ENCODE measurements at regions not wholly inside any gene's neighbourhood (a gene's known extent, or its start where the extent isn't known, plus 50 kb on each side); places are given as distances from the start of the nearest gene placed in this dataset.
A peak's percentile ranks its signal among the peaks of the same experiment; 100 is the strongest.
"Not testable (repeated sequence)": the region's sequence is repeated elsewhere in the genome, so short reads cannot be mapped to it uniquely, and the experiment has no call there.

DNA sequence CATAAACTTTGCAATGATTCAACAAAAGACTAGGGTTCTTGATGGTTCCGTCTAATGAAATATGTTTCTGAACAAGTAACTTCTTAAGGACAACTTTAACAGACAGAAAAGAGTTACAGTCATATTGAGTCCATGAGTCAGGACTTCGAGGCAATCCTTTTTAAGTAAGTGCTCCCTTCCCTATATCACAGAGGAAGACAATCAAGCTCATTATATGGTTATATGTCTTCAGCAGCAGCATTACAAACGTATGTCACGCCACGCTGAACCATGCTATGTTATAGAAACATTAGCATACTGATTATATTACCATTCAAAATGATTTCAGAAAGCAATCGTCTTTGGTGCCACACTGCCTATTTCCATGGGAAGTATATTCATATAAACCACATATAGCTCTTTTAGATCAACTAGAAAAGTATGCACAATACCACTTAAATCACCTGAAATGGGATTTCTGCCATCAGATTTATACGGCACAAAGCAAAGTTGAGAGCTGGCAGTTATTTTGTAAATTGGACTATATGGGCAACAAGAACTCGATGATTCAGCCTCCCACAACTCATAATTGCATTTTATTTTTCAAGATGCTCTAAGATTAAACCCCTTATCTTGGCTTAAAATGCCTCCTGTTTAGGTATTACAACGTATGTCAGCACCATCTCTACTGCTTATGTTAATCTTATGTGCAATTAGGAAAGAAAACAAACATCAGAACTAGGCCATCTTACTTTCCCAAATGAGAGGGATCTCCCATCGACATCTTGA, 111.3 kb upstream of the SAMSN1 start:
- no peaks in the 10 kb centered on the region for H3K27me3 Mint-ChIP-seq
- H3K27ac Mint-ChIP-seq: no peak overlapping the region
- H3K4me1 Mint-ChIP-seq (ENCODE audit: low read depth): peaks cover 4% of the 10 kb centered on the region
- no peak overlapping the region for H3K4me3 Mint-ChIP-seq
- no peaks in the 10 kb centered on the region for H3K9me3 Mint-ChIP-seq
- DNase-seq: no peak
- H3K36me3 Mint-ChIP-seq (ENCODE audit: low read depth): no peaks in the 10 kb centered on the region

GRCh38 chr21:14646893-14647292, 100.8 kb upstream of the SAMSN1 start:
- Mint-ChIP-seq H3K9me3 (peaks cover 20% of the 10 kb centered on the region), H3K27me3 (no peaks in the 10 kb centered on the region), H3K4me1 (ENCODE audit: low read depth) (no peaks in the 10 kb centered on the region), H3K27ac (no peak overlapping the region), H3K36me3 (ENCODE audit: low read depth) (no peaks in the 10 kb centered on the region), H3K4me3 (no peak overlapping the region)
- no peak for DNase-seq

GRCh38 chr21:14645702-14646101, 99.6 kb upstream of the SAMSN1 start:
- H3K27me3 Mint-ChIP-seq: no peaks in the 10 kb centered on the region
- peaks cover 20% of the 10 kb centered on the region for H3K9me3 Mint-ChIP-seq
- H3K36me3 Mint-ChIP-seq (ENCODE audit: low read depth): no peaks in the 10 kb centered on the region
- H3K4me1 Mint-ChIP-seq (ENCODE audit: low read depth): no peaks in the 10 kb centered on the region
- no peak overlapping the region for H3K27ac Mint-ChIP-seq
- DNase-seq: no peak
- no peak overlapping the region for H3K4me3 Mint-ChIP-seq

GRCh38 chr21:14632359-14632758, 86.2 kb upstream of the SAMSN1 start:
- peaks cover 30% of the 10 kb centered on the region for H3K4me1 Mint-ChIP-seq (ENCODE audit: low read depth)
- no peak overlapping the region for H3K27ac Mint-ChIP-seq
- H3K36me3 Mint-ChIP-seq (ENCODE audit: low read depth): no peaks in the 10 kb centered on the region
- H3K9me3 Mint-ChIP-seq: peaks cover 3% of the 10 kb centered on the region
- DNase-seq: no peak
- no peak overlapping the region for H3K4me3 Mint-ChIP-seq
- no peaks in the 10 kb centered on the region for H3K27me3 Mint-ChIP-seq

- Mint-ChIP-seq H3K36me3 (ENCODE audit: low read depth) (no peaks in the 10 kb centered on the region), H3K4me1 (ENCODE audit: low read depth) (peaks cover 30% of the 10 kb centered on the region), H3K9me3 (peaks cover 5% of the 10 kb centered on the region), H3K27ac (peak overlapping the region; percentile 95), H3K4me3 (peak overlapping the region; percentile 53), H3K27me3 (no peaks in the 10 kb centered on the region)
- DNase-seq: no peak
Measured at GRCh38 chr21:14630556-14631069, 84.5 kb upstream of the SAMSN1 start.

DNA sequence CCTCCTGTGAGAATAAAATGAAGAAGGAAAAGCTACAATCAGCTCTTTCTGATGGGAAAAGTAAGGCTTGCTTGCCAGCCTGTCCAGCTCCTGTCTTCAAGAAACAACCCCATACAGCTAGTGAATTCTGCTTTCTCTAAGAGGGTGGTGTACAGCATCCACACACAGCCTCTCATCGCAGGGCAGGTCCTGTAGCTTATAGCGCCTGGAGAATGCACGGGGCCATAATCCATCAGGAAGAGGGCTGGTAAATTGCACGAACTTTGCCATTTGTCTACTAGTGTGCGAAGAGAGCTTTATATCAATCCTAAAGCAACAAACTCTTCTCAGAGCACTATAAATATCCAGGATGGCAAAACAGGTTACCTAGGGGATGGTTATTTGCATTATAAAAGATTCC, 83.3 kb upstream of the SAMSN1 start:
- Mint-ChIP-seq H3K4me1 (ENCODE audit: low read depth) (peaks cover 28% of the 10 kb centered on the region), H3K27me3 (no peaks in the 10 kb centered on the region), H3K27ac (no peak overlapping the region), H3K9me3 (peaks cover 5% of the 10 kb centered on the region), H3K4me3 (no peak overlapping the region), H3K36me3 (ENCODE audit: low read depth) (no peaks in the 10 kb centered on the region)
- DNase-seq: no peak

GRCh38 chr21:14623079-14623478, 77.0 kb upstream of the SAMSN1 start:
- peaks cover 20% of the 10 kb centered on the region for H3K9me3 Mint-ChIP-seq
- H3K4me1 Mint-ChIP-seq (ENCODE audit: low read depth): peaks cover 13% of the 10 kb centered on the region
- not testable (repeated sequence) for H3K27ac Mint-ChIP-seq; H3K27me3 Mint-ChIP-seq; DNase-seq; H3K36me3 Mint-ChIP-seq (ENCODE audit: low read depth); H3K4me3 Mint-ChIP-seq

DNA sequence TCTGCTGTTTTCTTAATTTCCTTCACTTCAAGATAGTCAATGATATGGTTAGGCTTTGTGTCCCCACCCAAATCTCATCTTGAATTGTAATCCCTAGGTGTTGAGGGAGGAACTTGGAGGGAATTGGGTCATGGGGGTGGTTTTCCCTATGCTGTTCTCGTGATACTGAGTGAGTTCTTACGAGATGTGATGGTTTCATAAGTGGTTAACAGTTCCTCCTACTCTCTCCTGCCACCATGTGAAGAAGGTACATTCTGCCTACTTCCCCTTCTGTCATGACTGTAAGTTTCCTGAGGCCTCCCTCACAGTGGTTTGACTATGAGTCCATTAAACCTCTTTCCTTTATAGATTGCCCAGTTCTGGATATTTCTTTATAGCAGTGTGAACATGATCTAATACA, 74.0 kb upstream of the SAMSN1 start:
- H3K9me3 Mint-ChIP-seq: peaks cover 18% of the 10 kb centered on the region
- no peak overlapping the region for H3K27ac Mint-ChIP-seq
- no peak overlapping the region for H3K4me3 Mint-ChIP-seq
- no peak for DNase-seq
- H3K27me3 Mint-ChIP-seq: no peaks in the 10 kb centered on the region
- peaks cover 32% of the 10 kb centered on the region for H3K4me1 Mint-ChIP-seq (ENCODE audit: low read depth)
- H3K36me3 Mint-ChIP-seq (ENCODE audit: low read depth): peaks cover 3% of the 10 kb centered on the region

GRCh38 chr21:14617871-14618270, 71.8 kb upstream of the SAMSN1 start:
- peaks cover 32% of the 10 kb centered on the region for H3K4me1 Mint-ChIP-seq (ENCODE audit: low read depth)
- H3K4me3 Mint-ChIP-seq: no peak overlapping the region

GRCh38 chr21:14617040-14617393, 70.9 kb upstream of the SAMSN1 start:
- DNase-seq: no peak
- Mint-ChIP-seq H3K27me3 (no peaks in the 10 kb centered on the region), H3K4me1 (ENCODE audit: low read depth) (peaks cover 32% of the 10 kb centered on the region), H3K4me3 (no peak overlapping the region), H3K9me3 (peaks cover 11% of the 10 kb centered on the region), H3K27ac (peak overlapping the region; percentile 2), H3K36me3 (ENCODE audit: low read depth) (peaks cover 3% of the 10 kb centered on the region)

More at GRCh38 chr21:14617871-14618270, 71.8 kb upstream of the SAMSN1 start:
- Mint-ChIP-seq H3K27ac (no peak overlapping the region), H3K36me3 (ENCODE audit: low read depth) (peaks cover 3% of the 10 kb centered on the region), H3K9me3 (peaks cover 14% of the 10 kb centered on the region), H3K27me3 (no peaks in the 10 kb centered on the region)
- no peak for DNase-seq

GRCh38 chr21:14616380-14617039, 70.4 kb upstream of the SAMSN1 start:
- Mint-ChIP-seq H3K36me3 (ENCODE audit: low read depth) (peaks cover 3% of the 10 kb centered on the region), H3K4me3 (no peak overlapping the region), H3K27ac (no peak overlapping the region), H3K9me3 (peaks cover 11% of the 10 kb centered on the region), H3K27me3 (no peaks in the 10 kb centered on the region), H3K4me1 (ENCODE audit: low read depth) (peaks cover 35% of the 10 kb centered on the region)
- DNase-seq: no peak

- peaks cover 3% of the 10 kb centered on the region for H3K36me3 Mint-ChIP-seq (ENCODE audit: low read depth)
- no peaks in the 10 kb centered on the region for H3K27me3 Mint-ChIP-seq
- DNase-seq: no peak
- peaks cover 10% of the 10 kb centered on the region for H3K9me3 Mint-ChIP-seq
- H3K4me1 Mint-ChIP-seq (ENCODE audit: low read depth): peaks cover 38% of the 10 kb centered on the region
- H3K4me3 Mint-ChIP-seq: no peak overlapping the region
- H3K27ac Mint-ChIP-seq: no peak overlapping the region
Measured at GRCh38 chr21:14615359-14615974, 69.4 kb upstream of the SAMSN1 start.

DNA sequence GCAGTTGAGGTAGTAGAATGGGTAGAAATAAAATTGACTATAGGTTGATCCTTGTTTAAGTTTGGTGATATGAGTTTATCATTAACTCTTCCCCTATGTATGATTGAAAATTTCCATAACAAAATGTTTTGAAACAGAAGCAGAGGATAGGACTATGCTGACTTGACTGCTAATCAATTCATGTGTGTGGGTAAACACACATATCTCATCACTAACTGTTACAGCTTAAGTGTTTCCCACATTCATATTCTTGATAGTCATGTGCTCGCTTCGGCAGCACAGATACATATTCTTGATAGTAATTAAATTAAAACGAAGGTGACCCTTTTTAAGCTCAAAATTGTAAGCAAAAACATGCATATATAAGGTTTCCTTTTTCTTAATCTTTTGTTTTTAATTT, 68.2 kb upstream of the SAMSN1 start:
- H3K27ac Mint-ChIP-seq: no peak overlapping the region
- H3K4me3 Mint-ChIP-seq: no peak overlapping the region
- no peaks in the 10 kb centered on the region for H3K27me3 Mint-ChIP-seq
- H3K4me1 Mint-ChIP-seq (ENCODE audit: low read depth): peaks cover 36% of the 10 kb centered on the region
- H3K9me3 Mint-ChIP-seq: peaks cover 3% of the 10 kb centered on the region
- H3K36me3 Mint-ChIP-seq (ENCODE audit: low read depth): no peaks in the 10 kb centered on the region
- DNase-seq: no peak

DNA sequence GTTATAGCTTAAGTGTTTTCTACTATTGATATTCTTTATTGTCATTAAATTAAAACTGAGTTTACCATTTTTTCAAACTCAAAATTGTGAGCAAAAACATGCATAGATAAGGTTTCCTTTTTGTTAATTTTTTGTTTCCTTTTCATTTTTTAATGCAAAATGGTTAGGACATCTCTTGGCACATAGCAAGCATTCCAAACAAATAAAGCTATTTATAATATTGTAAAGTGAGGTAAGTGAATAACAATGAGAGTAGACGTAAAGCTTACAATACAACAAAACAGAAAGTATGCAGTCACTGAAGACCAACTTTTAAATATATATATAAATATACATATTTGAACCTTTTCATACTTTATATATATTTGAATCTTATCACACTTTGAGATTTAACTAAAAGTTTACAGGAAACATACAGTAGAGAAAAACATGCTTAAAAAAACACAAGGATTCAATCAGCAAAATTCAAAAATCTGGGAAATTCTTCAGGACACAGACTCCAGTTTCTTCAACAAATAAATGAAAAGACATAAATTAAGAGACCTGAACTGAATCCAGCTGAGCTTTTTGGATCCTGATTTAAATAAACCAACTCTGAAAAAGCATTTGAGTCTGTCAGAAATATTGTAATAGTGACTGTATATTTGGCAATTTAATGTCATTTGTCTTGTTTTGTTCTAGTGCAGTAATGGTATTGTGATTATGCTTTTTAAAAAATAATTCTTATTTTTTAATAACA, 67.5 kb upstream of the SAMSN1 start:
- Mint-ChIP-seq H3K4me3 (no peak overlapping the region), H3K9me3 (peaks cover 3% of the 10 kb centered on the region), H3K36me3 (ENCODE audit: low read depth) (no peaks in the 10 kb centered on the region), H3K27ac (no peak overlapping the region), H3K4me1 (ENCODE audit: low read depth) (peaks cover 37% of the 10 kb centered on the region), H3K27me3 (no peaks in the 10 kb centered on the region)
- DNase-seq: no peak

All from activated T-cell treated with anti-CD3 and anti-CD28 coated beads, Interleukin-2, amount 50 U/mL, for 24 hours (primary cell).